K562 (cell line): ENCODE measurements at regions not wholly inside any gene's neighbourhood (a gene's known extent, or its start where the extent isn't known, plus 50 kb on each side); places are given as distances from the start of the nearest gene placed in this dataset.

Experiments used
- CUX1 ChIP-seq: fragments of 200-800 bp; sonication (Bioruptor generic); IDR thresholded peaks from 2 replicates; pipeline ENCODE4 v1.6.1; 2016; ENCODE audit warnings: missing genetic modification characterization, missing compliant biosample characterization
- DNMT1 ChIP-seq: fragments of 450-650 bp; IDR thresholded peaks from 2 replicates; pipeline ENCODE4 v1.6.1; 2016; ENCODE audit warnings: antibody characterized with exemption, mild to moderate bottlenecking
- GTF2B ChIP-seq: IDR thresholded peaks from 2 replicates; pipeline ENCODE4 v1.6.1; 2011; ENCODE audit not compliant: insufficient read length; ENCODE audit errors: extremely low read depth
- NR0B1 ChIP-seq: fragments of 450-650 bp; IDR thresholded peaks from one replicate; pipeline ENCODE4 v1.6.1; 2018; ENCODE audit warnings: mild to moderate bottlenecking, moderate library complexity; ENCODE audit not compliant: partially characterized antibody
- SRSF1 ChIP-seq: fragments of 200-400 bp; formaldehyde crosslinking; IDR thresholded peaks from 2 replicates; pipeline ENCODE4 v1.6.1; 2017; ENCODE audit warnings: mild to moderate bottlenecking, low read depth, low read length, moderate library complexity
- TBL1XR1 ChIP-seq, 2 experiments: IDR thresholded peaks; 2 replicates each; pipeline ENCODE4 v1.6.1; 2012; ENCODE audit warnings: improper control_type of control experiment in 2 of 2, low read length in 2 of 2, mild to moderate bottlenecking in 1 of 2

- no peak for TF ChIP-seq NR0B1
- no peak for TF ChIP-seq TBL1XR1 (IDR thresholded peaks at IDR 0.05; ENCODE audit: low read length in 2 of 2)
- TF ChIP-seq SRSF1, result no peak
- TF ChIP-seq CUX1, result no peak
- no peak for TF ChIP-seq DNMT1
- no peak for TF ChIP-seq GTF2B
These were observed 51.9 kb upstream of the EXOC2 start (continued) for GRCh38 chr6:744666-745353.
